HepG2 (cell line): ENCODE measurements at regions not wholly inside any gene's neighbourhood (a gene's known extent, or its start where the extent isn't known, plus 50 kb on each side); places are given as distances from the start of the nearest gene placed in this dataset.

Experiments
- ATAC-seq: fragments of 200-7000 bp; cut with Tn5 transposase; 3 replicates; pipeline ENCODE4 v1.9.1; 2020; ENCODE audit warnings: mild to moderate bottlenecking, moderate library complexity
- BruUV-seq: library from RNA; stranded (reverse); fragments of 400-500 nt; replicated peaks from 2 replicates; lab custom pipeline; 2021; lab: Mats Ljungman, UMichigan
- CTCF ChIA-PET: fragments of 300-600 bp; formaldehyde crosslinking; extraction: SDS; loops from one replicate; lab custom pipeline; 2021; ENCODE audit warnings: low total read pairs, inconsistent platforms, low intra/inter-chr PET ratio; lab: Yijun Ruan, JAX
- POLR2A ChIA-PET: fragments of 350-600 bp; sonication (Branson Sonifier 250); formaldehyde crosslinking; loops from one replicate; lab custom pipeline; 2020; ENCODE audit warnings: antibody characterized with exemption, inconsistent platforms; lab: Yijun Ruan, JAX
- DNase-seq: peaks from one replicate; pipeline ENCODE4 v3.0.0-alpha.2; 2015; ENCODE audit warnings: low spot score
- FAIRE-seq: peaks from 3 replicates; lab custom pipeline; 2011; peaks lifted over from hg19 to GRCh38; lab: Jason Lieb, UNC
- H2AFZ ChIP-seq: one replicate; pipeline ENCODE4 v1.6.1; 2011; ENCODE audit warnings: low read length, inconsistent platforms
- H3K27ac ChIP-seq: fragments of 300-600 bp; 3 replicates; pipeline ENCODE4 v1.8.0; 2011; ENCODE audit warnings: mixed run types, mild to moderate bottlenecking, mixed read lengths, low read length, inconsistent platforms; ENCODE audit not compliant: insufficient read depth; ENCODE audit errors: extremely low read length
- H3K27me3 ChIP-seq, 2 experiments: fragments of 200-600 bp in 1 of 2; 2 replicates in 1 of 2; 3 replicates in 1 of 2; pipeline versions ENCODE4 v1.6.0 to v1.8.0; 2011; ENCODE audit warnings: low read length in 2 of 2, mild to moderate bottlenecking in 2 of 2, moderate library complexity in 2 of 2, inconsistent platforms in 1 of 2; ENCODE audit not compliant: insufficient read depth in 2 of 2, control insufficient read depth in 1 of 2
- H3K36me3 ChIP-seq, 2 experiments: fragments of 200-600 bp in 1 of 2; replicated peaks in 1 of 2; 2 replicates in 1 of 2; 3 replicates in 1 of 2; pipeline versions ENCODE4 v1.5.1 to v1.8.0; 2011; ENCODE audit warnings: low read length in 2 of 2, inconsistent platforms in 1 of 2; ENCODE audit not compliant: insufficient read depth in 2 of 2, control insufficient read depth in 1 of 2
- H3K4me1 ChIP-seq: 2 replicates; pipeline ENCODE4 v1.5.1; 2012; ENCODE audit warnings: low read length, inconsistent platforms; ENCODE audit not compliant: insufficient read depth
- H3K4me2 ChIP-seq: 2 replicates; pipeline ENCODE4 v1.6.0; 2011; ENCODE audit warnings: low read depth, low read length, inconsistent platforms
- H3K4me3 ChIP-seq, 3 experiments: fragments of 200-600 bp in 1 of 3; sonication (generic), shearing (Covaris generic) in 1 of 3; replicated peaks in 1 of 3; 2 replicates each; pipeline ENCODE4 v1.5.1; 2011 to 2016; ENCODE audit warnings: low read length in 3 of 3, inconsistent platforms in 2 of 3, low read depth in 2 of 3, mild to moderate bottlenecking in 2 of 3, control low read depth in 1 of 3, mixed read lengths in 1 of 3; ENCODE audit not compliant: insufficient read depth in 1 of 3
- H3K79me2 ChIP-seq: one replicate; pipeline ENCODE4 v1.6.1; 2011; ENCODE audit warnings: low read length, inconsistent platforms; ENCODE audit not compliant: insufficient read depth
- H3K9ac ChIP-seq: 2 replicates; pipeline ENCODE4 v1.6.0; 2011; ENCODE audit warnings: mild to moderate bottlenecking, low read depth, low read length, inconsistent platforms; ENCODE audit not compliant: insufficient read depth
- H3K9me3 ChIP-seq: 2 replicates; pipeline ENCODE4 v1.5.1; 2012; ENCODE audit warnings: mild to moderate bottlenecking, low read length
- H4K20me1 ChIP-seq: 2 replicates; pipeline ENCODE4 v1.6.0; 2011; ENCODE audit warnings: inconsistent platforms, mild to moderate bottlenecking, low read length, moderate library complexity; ENCODE audit not compliant: insufficient read depth
- NR2C2 ChIP-seq: sonication (generic); formaldehyde crosslinking; IDR thresholded peaks from 2 replicates; pipeline ENCODE4 v1.4.0; 2020; ENCODE audit warnings: missing genetic modification reagents, mild to moderate bottlenecking, moderate library complexity, borderline replicate concordance
- ZMYM2 ChIP-seq: sonication (generic); formaldehyde crosslinking; IDR thresholded peaks from 2 replicates; pipeline ENCODE4 v1.8.0; 2022; ENCODE audit warnings: mild to moderate bottlenecking, missing genetic modification reagents
- ZNF333 ChIP-seq: sonication (generic); formaldehyde crosslinking; IDR thresholded peaks from 2 replicates; pipeline ENCODE4 v1.4.0; 2020; ENCODE audit warnings: mild to moderate bottlenecking, missing genetic modification reagents, borderline replicate concordance
- ZNF562 ChIP-seq: sonication (generic); formaldehyde crosslinking; IDR thresholded peaks from 2 replicates; pipeline ENCODE4 v1.8.0; 2022; ENCODE audit warnings: missing genetic modification reagents, borderline replicate concordance
- WGBS: methylation state at CpG from one replicate; pipeline ENCODE4 v1.1.6; 2017; ENCODE audit warnings: low lambda C conversion rate; 5-methylcytosine and 5-hydroxymethylcytosine counted together
- in situ Hi-C: cut with HindIII; loops from 2 replicates; pipeline ENCODE4 v1.10.0; 2017; ENCODE audit warnings: low pct_unique_long_range_greater_than_20kb; ENCODE audit not compliant: extremely low pct_ligation_motif_present
- intact Hi-C: fragments of 100-400 bp; cut with micrococcal nuclease; formaldehyde crosslinking; loops from one replicate; pipeline ENCODE4 v1.10.0; 2022; ENCODE audit not compliant: unreplicated experiment
- TF ChIP-seq, protein P1 (sequence below): IDR thresholded peaks from 2 replicates; pipeline ENCODE4 v1.6.1; 2012; ENCODE audit warnings: low read depth, low read length, improper control_type of control experiment
- TF ChIP-seq, protein P2 (sequence below): sonication (generic); formaldehyde crosslinking; IDR thresholded peaks from 2 replicates; pipeline ENCODE4 v1.4.0; 2020; ENCODE audit warnings: missing genetic modification reagents; ENCODE audit errors: not compliant biosample characterization
- TF ChIP-seq, protein P3 (sequence below): sonication (generic); formaldehyde crosslinking; IDR thresholded peaks from 2 replicates; pipeline ENCODE4 v1.4.0; 2020; ENCODE audit warnings: missing genetic modification reagents, mild to moderate bottlenecking, borderline replicate concordance
- TF ChIP-seq, protein P4 (sequence below): sonication (generic); formaldehyde crosslinking; IDR thresholded peaks from 2 replicates; pipeline ENCODE4 v1.4.0; 2020; ENCODE audit warnings: mild to moderate bottlenecking, low read depth, missing genetic modification reagents
- TF ChIP-seq, protein P5 (sequence below), 2 experiments: sonication (generic) in 1 of 2; formaldehyde crosslinking in 1 of 2; IDR thresholded peaks; 2 replicates each; pipeline versions ENCODE4 v1.4.0 to v1.6.1; 2016 to 2020; ENCODE audit warnings: borderline replicate concordance in 1 of 2, low read depth in 1 of 2, mild to moderate bottlenecking in 1 of 2, missing genetic modification reagents in 1 of 2
- TF ChIP-seq, protein P6 (sequence below): sonication (generic); formaldehyde crosslinking; IDR thresholded peaks from 2 replicates; pipeline ENCODE4 v1.4.0; 2020; ENCODE audit warnings: mild to moderate bottlenecking, missing genetic modification reagents

DNA sequence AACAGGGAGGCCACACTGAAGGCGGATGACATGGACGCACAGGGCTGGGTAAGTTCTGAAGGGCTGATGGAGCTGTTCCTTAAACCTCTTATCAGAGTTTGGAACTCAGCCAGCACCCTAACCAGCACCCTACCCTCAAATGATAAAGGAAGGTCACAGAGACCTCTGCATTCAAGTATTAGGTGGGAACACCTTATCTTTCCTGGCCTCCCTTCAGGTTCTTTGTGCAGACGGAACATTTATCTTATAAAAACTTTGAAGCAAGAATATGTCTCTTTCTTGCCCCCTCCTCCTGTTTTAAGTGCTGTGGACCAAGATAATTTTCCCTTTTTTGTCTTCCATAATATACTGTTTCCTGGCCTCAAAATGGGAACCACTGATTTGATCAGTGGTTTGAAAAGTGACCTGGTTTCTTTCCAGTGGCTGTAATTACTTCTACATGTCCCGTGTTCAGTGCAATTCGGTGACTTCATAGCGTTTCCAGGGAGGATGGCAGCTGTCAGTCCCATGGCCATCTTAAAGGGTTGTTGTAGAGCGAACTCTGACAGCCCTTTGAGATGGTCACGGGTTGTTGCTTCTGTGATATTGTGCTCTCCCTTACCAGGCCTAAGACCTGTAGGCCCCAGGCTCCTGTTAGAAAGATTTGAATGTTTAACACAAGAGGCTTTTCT lies 213.2 kb upstream of the MYLIP start (continued):
- TF ChIP-seq ZNF333 (CRISPR knock-in tag) (no peak), ZMYM2 (CRISPR knock-in tag) (no peak)
- TF ChIP-seq, protein P1, sequence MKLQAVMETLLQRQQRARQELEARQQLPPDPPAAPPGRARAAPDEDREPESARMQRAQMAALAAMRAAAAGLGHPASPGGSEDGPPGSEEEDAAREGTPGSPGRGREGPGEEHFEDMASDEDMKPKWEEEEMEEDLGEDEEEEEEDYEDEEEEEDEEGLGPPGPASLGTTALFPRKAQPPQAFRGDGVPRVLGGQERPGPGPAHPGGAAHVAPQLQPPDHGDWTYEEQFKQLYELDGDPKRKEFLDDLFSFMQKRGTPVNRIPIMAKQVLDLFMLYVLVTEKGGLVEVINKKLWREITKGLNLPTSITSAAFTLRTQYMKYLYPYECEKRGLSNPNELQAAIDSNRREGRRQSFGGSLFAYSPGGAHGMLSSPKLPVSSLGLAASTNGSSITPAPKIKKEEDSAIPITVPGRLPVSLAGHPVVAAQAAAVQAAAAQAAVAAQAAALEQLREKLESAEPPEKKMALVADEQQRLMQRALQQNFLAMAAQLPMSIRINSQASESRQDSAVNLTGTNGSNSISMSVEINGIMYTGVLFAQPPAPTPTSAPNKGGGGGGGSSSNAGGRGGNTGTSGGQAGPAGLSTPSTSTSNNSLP, result no peak
- TF ChIP-seq, protein P2, sequence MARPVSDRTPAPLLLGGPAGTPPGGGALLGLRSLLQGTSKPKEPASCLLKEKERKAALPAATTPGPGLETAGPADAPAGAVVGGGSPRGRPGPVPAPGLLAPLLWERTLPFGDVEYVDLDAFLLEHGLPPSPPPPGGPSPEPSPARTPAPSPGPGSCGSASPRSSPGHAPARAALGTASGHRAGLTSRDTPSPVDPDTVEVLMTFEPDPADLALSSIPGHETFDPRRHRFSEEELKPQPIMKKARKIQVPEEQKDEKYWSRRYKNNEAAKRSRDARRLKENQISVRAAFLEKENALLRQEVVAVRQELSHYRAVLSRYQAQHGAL (CRISPR knock-in tag), result no peak
- TF ChIP-seq, protein P3, sequence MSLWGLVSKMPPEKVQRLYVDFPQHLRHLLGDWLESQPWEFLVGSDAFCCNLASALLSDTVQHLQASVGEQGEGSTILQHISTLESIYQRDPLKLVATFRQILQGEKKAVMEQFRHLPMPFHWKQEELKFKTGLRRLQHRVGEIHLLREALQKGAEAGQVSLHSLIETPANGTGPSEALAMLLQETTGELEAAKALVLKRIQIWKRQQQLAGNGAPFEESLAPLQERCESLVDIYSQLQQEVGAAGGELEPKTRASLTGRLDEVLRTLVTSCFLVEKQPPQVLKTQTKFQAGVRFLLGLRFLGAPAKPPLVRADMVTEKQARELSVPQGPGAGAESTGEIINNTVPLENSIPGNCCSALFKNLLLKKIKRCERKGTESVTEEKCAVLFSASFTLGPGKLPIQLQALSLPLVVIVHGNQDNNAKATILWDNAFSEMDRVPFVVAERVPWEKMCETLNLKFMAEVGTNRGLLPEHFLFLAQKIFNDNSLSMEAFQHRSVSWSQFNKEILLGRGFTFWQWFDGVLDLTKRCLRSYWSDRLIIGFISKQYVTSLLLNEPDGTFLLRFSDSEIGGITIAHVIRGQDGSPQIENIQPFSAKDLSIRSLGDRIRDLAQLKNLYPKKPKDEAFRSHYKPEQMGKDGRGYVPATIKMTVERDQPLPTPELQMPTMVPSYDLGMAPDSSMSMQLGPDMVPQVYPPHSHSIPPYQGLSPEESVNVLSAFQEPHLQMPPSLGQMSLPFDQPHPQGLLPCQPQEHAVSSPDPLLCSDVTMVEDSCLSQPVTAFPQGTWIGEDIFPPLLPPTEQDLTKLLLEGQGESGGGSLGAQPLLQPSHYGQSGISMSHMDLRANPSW, result no peak

DNA sequence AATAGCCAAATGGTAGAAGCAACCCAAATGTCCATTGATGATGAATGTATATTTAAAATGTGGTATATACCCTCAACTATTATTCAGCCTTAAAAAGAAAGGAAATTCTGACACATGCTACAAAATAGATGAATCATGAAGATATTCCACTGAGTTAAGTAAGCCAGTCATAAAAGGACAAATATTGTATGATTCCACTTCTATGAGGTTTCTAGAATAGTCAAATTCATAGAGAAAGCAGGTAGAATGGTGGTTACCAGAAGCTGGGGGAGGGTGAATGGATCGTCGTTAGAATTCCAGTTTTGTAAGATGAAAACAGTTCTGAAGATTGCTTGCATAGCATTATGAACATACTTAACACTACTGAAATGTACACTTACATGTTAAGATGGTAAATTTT lies 214.3 kb upstream of the MYLIP start:
- no peak for ATAC-seq
- H3K9ac ChIP-seq, result no peak overlapping the region
- H3K4me1 ChIP-seq, result no peaks in the 10 kb centered on the region
- H3K36me3 ChIP-seq, result no peaks in the 10 kb centered on the region
- no peaks in the 10 kb centered on the region for H3K9me3 ChIP-seq
- no TSS peak for BruUV-seq
- DNase-seq, result no peak
- no peak overlapping the region for H2AFZ ChIP-seq
- intact Hi-C loops (no loop called here), in situ Hi-C loops (no loop called here)
- H3K27me3 ChIP-seq, result peaks cover under 1 to 24% of the 10 kb centered on the region in 2 experiments; a peak in 4 of 5 replicates
- no peak for FAIRE-seq
- no peak overlapping the region for H3K4me3 ChIP-seq
- H3K4me2 ChIP-seq, result no peak overlapping the region
- 57% methylated on average over 2 of the region's 2 CpGs for WGBS
- POLR2A ChIA-PET, result no interaction called here
- H4K20me1 ChIP-seq, result no peaks in the 10 kb centered on the region
- H3K27ac ChIP-seq, result no peak overlapping the region
- H3K79me2 ChIP-seq, result no peaks in the 10 kb centered on the region
- CTCF ChIA-PET, result no interaction called here
- TF ChIP-seq NR2C2 (CRISPR knock-in tag) (no peak), ZNF562 (CRISPR knock-in tag) (no peak)
- TF ChIP-seq, protein P4, sequence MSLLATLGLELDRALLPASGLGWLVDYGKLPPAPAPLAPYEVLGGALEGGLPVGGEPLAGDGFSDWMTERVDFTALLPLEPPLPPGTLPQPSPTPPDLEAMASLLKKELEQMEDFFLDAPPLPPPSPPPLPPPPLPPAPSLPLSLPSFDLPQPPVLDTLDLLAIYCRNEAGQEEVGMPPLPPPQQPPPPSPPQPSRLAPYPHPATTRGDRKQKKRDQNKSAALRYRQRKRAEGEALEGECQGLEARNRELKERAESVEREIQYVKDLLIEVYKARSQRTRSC (CRISPR knock-in tag), result no peak
- TF ChIP-seq, protein P5, sequence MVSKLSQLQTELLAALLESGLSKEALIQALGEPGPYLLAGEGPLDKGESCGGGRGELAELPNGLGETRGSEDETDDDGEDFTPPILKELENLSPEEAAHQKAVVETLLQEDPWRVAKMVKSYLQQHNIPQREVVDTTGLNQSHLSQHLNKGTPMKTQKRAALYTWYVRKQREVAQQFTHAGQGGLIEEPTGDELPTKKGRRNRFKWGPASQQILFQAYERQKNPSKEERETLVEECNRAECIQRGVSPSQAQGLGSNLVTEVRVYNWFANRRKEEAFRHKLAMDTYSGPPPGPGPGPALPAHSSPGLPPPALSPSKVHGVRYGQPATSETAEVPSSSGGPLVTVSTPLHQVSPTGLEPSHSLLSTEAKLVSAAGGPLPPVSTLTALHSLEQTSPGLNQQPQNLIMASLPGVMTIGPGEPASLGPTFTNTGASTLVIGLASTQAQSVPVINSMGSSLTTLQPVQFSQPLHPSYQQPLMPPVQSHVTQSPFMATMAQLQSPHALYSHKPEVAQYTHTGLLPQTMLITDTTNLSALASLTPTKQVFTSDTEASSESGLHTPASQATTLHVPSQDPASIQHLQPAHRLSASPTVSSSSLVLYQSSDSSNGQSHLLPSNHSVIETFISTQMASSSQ (IDR thresholded peaks at IDR 0.05; ENCODE audit: low read depth), result no peak
- TF ChIP-seq, protein P5 (CRISPR knock-in tag; IDR thresholded peaks at IDR 0.05; ENCODE audit: borderline replicate concordance), result no peak
- TF ChIP-seq, protein P6, sequence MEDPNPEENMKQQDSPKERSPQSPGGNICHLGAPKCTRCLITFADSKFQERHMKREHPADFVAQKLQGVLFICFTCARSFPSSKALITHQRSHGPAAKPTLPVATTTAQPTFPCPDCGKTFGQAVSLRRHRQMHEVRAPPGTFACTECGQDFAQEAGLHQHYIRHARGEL (CRISPR knock-in tag), result no peak
